B cell (primary cell): ENCODE measurements at regions not wholly inside any gene's neighbourhood (a gene's known extent, or its start where the extent isn't known, plus 50 kb on each side); places are given as distances from the start of the nearest gene placed in this dataset. TPM values are rescaled to one million over a fixed set of nuclear protein-coding genes. Genes with fewer than 3 reads are reported as not detected.

Source experiments
- small RNA-seq: library from RNA; depleted of rRNA; stranded (forward); fragments of <200 nt; gene quantifications from one replicate; pipeline ENCODE3, GENCODE V24; 2012; ENCODE audit warnings: low replicate concordance, low read depth; ENCODE audit not compliant: insufficient read length

Small RNAs in the stretch of these regions (small RNA-seq; reads per million reads assigned to genes)
- not detected for gene RN7SL727P
